ENCODE measurements at regions not wholly inside any gene's neighbourhood (a gene's known extent, or its start where the extent isn't known, plus 50 kb on each side); places are given as distances from the start of the nearest gene placed in this dataset.

GRCh38 chr12:127048057-127048456 is 1218.9 kb upstream of the TMEM132C start:
- no peak for TF ChIP-seq CTCF (IDR thresholded peaks at IDR 0.05)
- no peak for TF ChIP-seq POLR2A (IDR thresholded peaks at IDR 0.05)

All from adrenal gland (tissue), 5 donors.